ENCODE measurements at regions not wholly inside any gene's neighbourhood (a gene's known extent, or its start where the extent isn't known, plus 50 kb on each side); places are given as distances from the start of the nearest gene placed in this dataset.

- no peak for TF ChIP-seq EP300 (IDR thresholded peaks at IDR 0.05)
- no peak for TF ChIP-seq CTCF (IDR thresholded peaks at IDR 0.05)
Observed at GRCh38 chr18:71304856-71305255, 1016.0 kb downstream of the SOCS6 start.
